Stimulated activated CD4-positive, alpha-beta T cell treated with anti-CD3 and anti-CD28 coated beads, Interleukin-4, amount 100 ng/mL, for 48 hours (primary cell): ENCODE measurements at regions not wholly inside any gene's neighbourhood (a gene's known extent, or its start where the extent isn't known, plus 50 kb on each side); places are given as distances from the start of the nearest gene placed in this dataset.

ENCODE experiments used
- DNase-seq, 2 donors: peaks; one replicate each; pipeline ENCODE4 v3.0.0-alpha.2; 2020; ENCODE audit warnings: low read depth in 2 of 2

GRCh38 chr3:177740254-177740653 lies 543.0 kb upstream of the TBL1XR1 start:
- no peak for DNase-seq

- no peak for DNase-seq
Observed at GRCh38 chr3:177742273-177742672, 545.0 kb upstream of the TBL1XR1 start.

- no peak for DNase-seq
Observed at GRCh38 chr3:177743173-177743890, 546.0 kb upstream of the TBL1XR1 start.

GRCh38 chr3:177744873-177745606 lies 547.8 kb upstream of the TBL1XR1 start:
- DNase-seq: no peak

- no peak for DNase-seq
Observed at GRCh38 chr3:177745607-177746005, 548.3 kb upstream of the TBL1XR1 start.

- no peak for DNase-seq
Observed at GRCh38 chr3:177746337-177746933, 549.2 kb upstream of the TBL1XR1 start.

- no peak for DNase-seq
Observed at GRCh38 chr3:177749836-177750235, 552.6 kb upstream of the TBL1XR1 start.

- no peak for DNase-seq
Observed at GRCh38 chr3:177750436-177750835, 553.2 kb upstream of the TBL1XR1 start.

GRCh38 chr3:177751770-177752169 lies 554.5 kb upstream of the TBL1XR1 start:
- DNase-seq: no peak

GRCh38 chr3:177752831-177753230 lies 555.5 kb upstream of the TBL1XR1 start:
- DNase-seq: no peak

- no peak for DNase-seq
Observed at GRCh38 chr3:177753451-177754155, 556.3 kb upstream of the TBL1XR1 start.

- DNase-seq: no peak
Observed at GRCh38 chr3:177754508-177754921, 557.2 kb upstream of the TBL1XR1 start.

- DNase-seq: no peak
Observed at GRCh38 chr3:177758126-177758525, 560.8 kb upstream of the TBL1XR1 start.

- DNase-seq: no peak
Observed at GRCh38 chr3:177760803-177761202, 563.5 kb upstream of the TBL1XR1 start.

- no peak for DNase-seq
Observed at GRCh38 chr3:177764377-177764912, 567.2 kb upstream of the TBL1XR1 start.

GRCh38 chr3:177764933-177765332 lies 567.7 kb upstream of the TBL1XR1 start:
- DNase-seq: no peak

GRCh38 chr3:177770383-177771230 lies 573.3 kb upstream of the TBL1XR1 start:
- no peak for DNase-seq

GRCh38 chr3:177771780-177772179 lies 574.5 kb upstream of the TBL1XR1 start:
- no peak for DNase-seq

- DNase-seq: no peak
Observed at GRCh38 chr3:177772908-177773557, 575.8 kb upstream of the TBL1XR1 start.

- no peak for DNase-seq
Observed at GRCh38 chr3:177773717-177774116, 576.4 kb upstream of the TBL1XR1 start.
